Mammary epithelial cell (primary cell): ENCODE measurements at regions not wholly inside any gene's neighbourhood (a gene's known extent, or its start where the extent isn't known, plus 50 kb on each side); places are given as distances from the start of the nearest gene placed in this dataset.
"Not testable (repeated sequence)": the region's sequence is repeated elsewhere in the genome, so short reads cannot be mapped to it uniquely, and the experiment has no call there.

Experiments used
- EZH2 ChIP-seq: IDR thresholded peaks from 2 replicates; pipeline ENCODE4 v1.6.1; 2012; ENCODE audit warnings: low read length, inconsistent platforms, borderline replicate concordance
- TF ChIP-seq, protein P1 (sequence below), 2 donors: IDR thresholded peaks in 1 of 2; conservative IDR thresholded peaks in 1 of 2; 2 replicates each; pipeline ENCODE4 v1.5.1; 2011 to 2012; ENCODE audit warnings: inconsistent platforms in 2 of 2, low read length in 2 of 2, mild to moderate bottlenecking in 2 of 2, control low read depth in 1 of 2, low read depth in 1 of 2; ENCODE audit not compliant: insufficient read depth in 1 of 2; ENCODE audit errors: extremely low read depth in 1 of 2

DNA sequence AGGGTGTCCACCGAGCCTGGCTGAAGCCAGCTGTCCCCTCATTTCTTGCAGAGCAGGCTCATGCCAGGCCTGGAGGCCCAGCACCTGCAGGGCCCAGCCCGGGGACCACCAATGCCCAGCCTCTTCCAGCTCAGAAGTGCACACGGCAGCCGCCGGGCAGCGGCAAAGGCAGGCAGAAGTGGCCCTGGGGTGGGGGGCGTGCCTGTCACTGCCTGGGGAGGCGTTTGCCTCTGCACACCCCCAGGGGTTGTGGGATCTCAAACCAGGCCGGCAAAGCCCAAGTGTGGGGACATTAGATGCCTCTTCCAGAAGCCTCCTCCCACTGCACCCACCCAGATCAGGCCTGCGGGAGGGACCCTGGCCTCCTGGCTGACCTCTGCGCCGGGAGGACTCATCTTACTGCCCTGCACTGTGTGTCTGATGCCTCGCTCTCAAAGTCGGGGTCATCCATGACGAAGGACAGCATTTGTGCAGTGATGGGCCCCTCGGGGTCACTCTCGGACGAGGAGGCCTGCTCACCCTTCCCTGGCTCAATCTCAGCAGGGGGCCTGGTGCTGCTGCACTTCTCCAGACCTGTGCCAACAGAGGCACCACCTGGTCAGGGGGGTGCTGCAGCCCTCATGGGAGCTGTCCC, 255.8 kb downstream of the ANKRD30B start:
- TF ChIP-seq, protein P1, sequence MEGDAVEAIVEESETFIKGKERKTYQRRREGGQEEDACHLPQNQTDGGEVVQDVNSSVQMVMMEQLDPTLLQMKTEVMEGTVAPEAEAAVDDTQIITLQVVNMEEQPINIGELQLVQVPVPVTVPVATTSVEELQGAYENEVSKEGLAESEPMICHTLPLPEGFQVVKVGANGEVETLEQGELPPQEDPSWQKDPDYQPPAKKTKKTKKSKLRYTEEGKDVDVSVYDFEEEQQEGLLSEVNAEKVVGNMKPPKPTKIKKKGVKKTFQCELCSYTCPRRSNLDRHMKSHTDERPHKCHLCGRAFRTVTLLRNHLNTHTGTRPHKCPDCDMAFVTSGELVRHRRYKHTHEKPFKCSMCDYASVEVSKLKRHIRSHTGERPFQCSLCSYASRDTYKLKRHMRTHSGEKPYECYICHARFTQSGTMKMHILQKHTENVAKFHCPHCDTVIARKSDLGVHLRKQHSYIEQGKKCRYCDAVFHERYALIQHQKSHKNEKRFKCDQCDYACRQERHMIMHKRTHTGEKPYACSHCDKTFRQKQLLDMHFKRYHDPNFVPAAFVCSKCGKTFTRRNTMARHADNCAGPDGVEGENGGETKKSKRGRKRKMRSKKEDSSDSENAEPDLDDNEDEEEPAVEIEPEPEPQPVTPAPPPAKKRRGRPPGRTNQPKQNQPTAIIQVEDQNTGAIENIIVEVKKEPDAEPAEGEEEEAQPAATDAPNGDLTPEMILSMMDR (conservative IDR thresholded peaks at IDR 0.05 in 1 of 2, IDR thresholded peaks at IDR 0.05 in 1 of 2; ENCODE audit: extremely low read depth in 1 of 2, insufficient read depth in 1 of 2, low read depth in 1 of 2, low read length in 2 of 2), result not testable (repeated sequence)
- TF ChIP-seq EZH2, result not testable (repeated sequence)
